HG02852 (cell line): ENCODE measurements at regions not wholly inside any gene's neighbourhood (a gene's known extent, or its start where the extent isn't known, plus 50 kb on each side); places are given as distances from the start of the nearest gene placed in this dataset.

Source experiments
- ATAC-seq: cut with Tn5 transposase; IDR thresholded peaks from one replicate; pipeline ENCODE4 v1.9.1; 2021; ENCODE audit warnings: mild to moderate bottlenecking, moderate library complexity; ENCODE audit not compliant: unreplicated experiment

DNA sequence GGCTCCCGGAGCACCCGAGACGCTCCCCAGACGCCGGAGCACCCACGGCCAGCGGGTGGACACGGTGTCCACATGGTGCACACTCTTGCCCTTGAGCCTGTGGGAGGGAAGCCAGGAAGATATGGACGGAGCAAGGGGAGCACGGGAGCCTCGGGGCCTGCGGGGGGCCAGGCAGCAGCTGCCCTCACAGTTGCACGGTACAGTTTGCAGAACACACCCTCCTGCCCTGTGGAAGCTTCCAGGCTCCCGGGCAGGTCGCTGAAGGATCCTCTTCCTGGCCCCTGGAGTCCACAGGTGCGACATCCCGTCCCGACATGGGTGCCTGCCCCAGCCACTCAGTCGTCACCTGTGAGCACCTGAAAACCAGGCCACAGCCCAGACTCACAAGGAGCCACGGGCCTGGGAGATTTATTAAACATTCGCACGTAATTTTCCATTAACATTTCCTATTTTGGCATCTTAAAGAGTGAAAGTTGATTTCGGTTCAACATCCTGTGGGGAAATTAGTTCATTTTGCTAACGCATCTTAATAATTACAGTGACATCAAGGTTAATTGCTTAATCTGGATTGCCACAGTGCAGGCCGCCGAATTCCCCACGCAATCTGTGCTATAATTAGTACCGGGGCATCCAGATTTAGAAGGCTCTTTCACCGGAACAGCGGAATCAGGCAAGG lies 253.3 kb downstream of the BRD1 start:
- ATAC-seq: no peak

DNA sequence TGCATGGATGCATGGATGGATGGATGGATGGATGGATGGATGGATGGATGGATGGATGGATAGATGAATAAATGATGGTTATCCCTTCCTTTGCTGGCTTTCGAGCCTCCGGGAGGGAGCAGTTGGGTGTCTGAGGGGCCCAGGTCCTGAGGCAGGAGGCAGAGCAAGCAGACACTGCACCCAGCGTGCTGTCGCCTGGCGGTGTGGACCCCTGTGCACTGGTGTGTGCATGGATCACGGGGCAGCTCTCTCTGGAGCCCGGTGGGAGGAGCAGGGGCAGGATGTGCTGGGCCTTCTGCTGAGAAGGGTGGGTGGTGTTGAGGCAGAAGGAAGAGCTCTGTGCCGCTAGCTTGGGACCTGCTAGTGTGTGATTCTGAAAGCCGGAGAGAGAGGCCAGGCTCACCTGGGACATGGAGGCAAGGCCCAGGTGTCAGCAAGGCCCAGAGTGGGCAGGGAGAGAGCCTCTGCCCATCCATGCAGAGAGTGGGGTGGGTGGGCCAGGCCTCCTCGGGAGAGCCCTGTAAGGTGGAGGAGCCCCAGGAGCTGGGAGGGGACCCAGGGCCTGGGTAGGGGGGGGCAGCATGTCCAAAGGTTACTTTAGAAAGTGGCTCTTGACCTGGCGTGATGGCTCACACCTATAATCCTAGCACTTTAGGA lies 254.4 kb downstream of the BRD1 start:
- ATAC-seq: no peak

DNA sequence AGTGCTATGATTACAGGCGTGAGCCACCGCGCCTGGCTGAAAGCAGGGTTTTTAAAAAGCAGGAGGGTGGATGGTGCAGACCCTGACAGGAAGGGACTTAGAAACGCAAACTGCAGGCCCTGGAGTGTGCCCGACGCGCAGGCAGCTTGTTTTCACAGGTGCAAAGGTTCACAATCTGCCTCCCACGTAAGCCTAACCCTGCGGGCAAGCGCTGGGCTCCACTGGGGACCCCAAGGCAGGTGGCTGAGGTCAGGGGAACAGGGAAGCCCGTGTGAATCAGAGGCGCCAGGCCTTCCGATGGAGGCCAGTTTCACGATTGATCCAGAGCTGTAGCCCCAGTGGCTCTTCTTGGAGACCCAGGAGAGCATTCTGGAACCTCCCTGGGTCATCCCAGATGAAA lies 256.3 kb downstream of the BRD1 start:
- ATAC-seq: no peak

DNA sequence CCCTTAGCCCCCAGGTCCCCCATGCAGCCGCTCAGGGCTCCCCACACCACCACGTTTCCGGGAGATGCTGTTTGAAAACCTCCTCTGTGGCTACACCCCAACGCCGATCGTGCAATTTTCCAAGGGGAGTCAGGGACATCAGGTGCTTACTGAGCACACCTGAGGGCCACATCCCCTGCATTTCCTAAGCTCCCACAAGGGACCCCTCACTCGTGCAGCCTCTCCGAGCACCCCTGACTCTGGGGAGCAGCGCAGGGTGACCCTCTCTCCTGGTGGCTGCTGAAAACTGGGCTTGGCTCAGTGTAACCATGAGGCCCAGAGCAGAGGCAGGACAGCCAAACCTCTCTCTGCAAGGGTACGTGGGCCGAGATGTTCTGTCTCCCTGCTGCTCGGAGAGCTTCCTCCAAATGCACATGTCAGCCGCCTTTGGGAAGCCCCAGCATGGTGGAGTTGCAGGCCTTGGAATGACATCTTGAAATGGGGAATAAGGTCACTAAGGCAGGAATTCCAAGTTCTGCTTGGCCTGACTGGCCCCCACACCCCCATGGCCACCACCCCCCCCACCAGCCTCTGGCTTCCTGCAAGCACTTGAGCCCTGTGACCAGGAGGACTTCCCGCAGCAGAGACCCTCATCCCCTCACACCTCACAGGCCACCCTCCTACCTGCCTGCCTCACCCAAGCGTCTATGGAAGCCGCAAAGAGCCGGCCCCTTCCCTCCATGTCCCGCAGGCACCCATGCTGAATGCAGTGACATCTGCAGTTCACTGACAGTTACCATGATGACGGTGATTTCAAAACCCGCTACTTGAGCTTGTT lies 257.4 kb downstream of the BRD1 start:
- ATAC-seq: no peak

DNA sequence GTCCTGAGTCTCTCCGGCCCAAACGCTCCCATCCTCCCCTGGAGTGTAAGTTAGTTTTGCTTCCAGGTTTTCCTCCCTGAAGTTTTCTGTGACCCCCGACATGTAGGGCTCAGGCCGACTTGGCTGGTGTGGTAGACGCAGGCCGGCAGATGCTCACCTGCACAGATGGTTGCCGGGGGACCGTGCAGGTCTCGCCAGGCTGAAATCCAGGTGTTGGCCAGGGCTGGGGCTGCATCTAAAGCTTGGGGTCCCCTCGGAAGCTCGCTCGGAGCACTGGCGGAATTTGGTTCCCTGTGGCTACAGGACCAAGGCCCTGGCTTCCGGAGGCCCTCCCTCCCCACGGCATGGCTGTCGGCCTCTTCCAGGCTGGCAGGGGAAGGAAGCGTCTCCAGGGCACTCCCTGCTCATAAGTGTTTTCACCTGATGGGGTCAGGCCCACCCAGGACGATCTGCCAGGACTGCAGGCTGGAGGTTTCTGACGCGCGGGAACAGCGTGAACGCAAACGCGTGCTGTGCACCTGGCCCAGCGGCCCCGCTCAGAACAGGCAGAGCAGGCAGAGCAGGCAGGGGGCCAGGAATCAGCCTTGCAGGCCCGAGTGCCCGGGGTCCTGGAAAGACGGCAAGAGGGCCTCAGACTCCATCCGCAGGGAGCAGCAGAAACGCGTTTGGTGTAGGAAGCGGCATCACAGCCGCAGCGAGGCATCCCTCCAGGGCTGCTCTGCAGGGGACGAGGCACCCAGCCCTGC lies 258.2 kb downstream of the BRD1 start:
- no peak for ATAC-seq

DNA sequence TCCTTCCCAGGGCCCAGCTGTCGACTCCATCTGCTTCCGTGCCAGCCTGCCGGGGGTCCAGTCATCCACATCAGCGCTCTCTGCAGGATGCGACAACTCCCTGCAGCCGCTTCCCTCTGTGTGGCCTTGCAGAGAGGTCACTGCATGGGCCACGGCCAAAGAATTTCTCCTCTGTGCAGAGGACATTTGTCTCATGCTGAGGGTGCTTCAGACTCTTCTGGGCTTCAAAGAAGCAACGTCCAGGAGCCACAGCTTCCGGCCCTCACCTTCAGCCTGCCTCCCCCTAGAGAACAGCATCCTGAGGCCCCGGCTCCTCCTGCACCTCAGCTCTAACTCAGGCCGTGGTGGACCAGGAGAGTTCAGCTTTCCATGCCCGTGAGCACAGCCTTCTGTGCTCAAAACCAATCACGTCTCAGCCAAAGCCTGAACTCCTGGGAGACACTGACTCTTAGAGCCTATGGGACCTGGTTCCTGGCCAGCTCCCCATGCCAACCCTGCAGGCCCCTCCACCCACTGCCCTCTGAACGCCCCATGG lies 258.9 kb downstream of the BRD1 start:
- ATAC-seq: no peak

DNA sequence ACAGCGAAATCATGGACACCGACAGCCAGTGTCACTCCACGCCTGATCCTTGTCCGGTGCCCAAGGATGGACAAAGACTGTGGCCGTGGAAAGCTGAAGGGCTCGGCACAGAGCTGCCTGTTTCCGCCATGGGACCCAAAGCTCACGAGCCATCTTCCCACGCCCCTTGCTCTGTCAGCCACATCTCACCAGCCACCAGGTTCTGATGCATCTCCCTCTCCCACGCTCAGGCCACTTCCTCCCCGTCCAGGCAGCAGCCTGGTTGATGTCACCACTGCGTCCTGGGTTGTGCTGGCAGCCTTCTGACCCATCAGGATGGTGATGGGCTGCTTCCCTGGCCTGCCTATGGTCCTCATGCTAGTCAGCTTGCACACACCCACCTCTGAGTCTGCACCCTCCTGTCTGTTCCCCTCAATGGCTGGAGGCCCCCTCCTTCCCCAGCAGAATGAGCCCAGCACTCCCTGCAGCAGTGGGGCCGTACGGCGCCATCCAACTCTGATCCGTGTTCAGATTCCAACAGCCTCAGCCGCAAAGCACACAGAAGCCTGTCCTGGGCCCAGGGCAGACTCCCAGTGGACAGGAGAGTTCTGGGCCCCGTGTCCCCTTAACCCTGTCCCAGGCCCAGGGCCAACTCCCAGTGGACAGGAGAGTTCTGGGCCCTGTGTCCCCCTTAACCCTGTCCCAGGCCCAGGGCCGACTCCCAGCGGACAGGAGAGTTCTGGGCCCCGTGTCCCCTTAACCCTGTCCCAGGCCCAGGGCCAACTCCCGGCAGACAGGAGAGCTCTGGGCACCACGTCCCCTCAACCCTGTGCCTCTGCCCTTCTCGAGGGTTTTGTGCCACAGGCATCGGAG lies 259.5 kb downstream of the BRD1 start:
- no peak for ATAC-seq

DNA sequence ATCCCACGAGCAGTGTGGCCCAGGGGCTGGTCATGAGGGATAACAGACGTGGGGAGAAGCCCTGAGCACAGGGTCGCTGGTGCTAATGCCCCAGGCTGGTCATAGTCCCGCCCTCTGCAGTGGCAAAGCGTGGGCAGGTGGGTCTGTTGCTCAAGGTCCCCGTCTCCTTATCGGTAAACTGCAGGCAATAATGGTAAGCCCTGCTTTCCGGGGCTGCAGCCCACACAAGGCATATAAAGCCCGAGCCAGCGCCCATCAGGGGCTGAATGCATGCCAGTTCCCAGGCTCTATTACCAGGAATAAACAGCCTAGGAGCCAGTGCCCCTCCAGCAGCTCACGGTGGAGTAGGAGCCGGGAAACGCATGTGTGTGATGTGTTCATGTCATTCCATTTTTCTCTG lies 261.0 kb downstream of the BRD1 start:
- ATAC-seq: no peak

DNA sequence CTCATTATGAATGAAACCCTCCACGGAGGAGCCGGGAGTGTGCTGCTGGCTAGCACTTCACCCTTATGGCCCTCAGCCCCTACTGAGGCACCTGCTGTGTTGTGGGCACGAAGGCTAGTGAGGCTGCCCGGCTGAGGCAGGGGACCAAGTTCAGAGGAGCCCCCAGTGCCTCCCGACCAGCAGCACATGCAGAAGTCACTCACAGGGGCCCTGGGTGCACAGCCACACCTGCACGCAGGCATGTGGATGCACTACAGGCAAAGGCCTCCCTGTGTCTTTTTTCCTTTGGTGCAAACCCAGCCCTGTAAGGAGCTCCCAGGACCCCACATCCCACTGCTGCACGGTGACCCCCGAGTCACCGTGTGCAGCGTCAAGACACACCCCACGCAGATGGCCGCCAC lies 261.5 kb downstream of the BRD1 start:
- no peak for ATAC-seq

DNA sequence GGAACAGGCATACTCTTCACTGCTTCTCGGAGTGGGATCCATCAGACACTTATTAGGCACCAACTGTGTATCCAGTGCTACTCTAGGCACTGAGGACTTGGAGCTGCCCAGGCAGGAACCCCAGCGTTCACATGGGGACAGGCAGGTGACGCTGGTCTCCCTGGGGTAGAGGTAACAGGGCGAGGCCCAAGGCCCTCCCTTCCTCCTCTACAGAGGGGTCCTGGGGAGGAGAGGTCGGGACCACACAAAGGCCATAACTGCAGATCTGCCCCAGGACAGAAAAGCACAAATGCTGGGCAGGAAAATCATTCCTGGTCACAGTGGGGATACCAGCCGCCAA lies 262.2 kb downstream of the BRD1 start:
- ATAC-seq: no peak

DNA sequence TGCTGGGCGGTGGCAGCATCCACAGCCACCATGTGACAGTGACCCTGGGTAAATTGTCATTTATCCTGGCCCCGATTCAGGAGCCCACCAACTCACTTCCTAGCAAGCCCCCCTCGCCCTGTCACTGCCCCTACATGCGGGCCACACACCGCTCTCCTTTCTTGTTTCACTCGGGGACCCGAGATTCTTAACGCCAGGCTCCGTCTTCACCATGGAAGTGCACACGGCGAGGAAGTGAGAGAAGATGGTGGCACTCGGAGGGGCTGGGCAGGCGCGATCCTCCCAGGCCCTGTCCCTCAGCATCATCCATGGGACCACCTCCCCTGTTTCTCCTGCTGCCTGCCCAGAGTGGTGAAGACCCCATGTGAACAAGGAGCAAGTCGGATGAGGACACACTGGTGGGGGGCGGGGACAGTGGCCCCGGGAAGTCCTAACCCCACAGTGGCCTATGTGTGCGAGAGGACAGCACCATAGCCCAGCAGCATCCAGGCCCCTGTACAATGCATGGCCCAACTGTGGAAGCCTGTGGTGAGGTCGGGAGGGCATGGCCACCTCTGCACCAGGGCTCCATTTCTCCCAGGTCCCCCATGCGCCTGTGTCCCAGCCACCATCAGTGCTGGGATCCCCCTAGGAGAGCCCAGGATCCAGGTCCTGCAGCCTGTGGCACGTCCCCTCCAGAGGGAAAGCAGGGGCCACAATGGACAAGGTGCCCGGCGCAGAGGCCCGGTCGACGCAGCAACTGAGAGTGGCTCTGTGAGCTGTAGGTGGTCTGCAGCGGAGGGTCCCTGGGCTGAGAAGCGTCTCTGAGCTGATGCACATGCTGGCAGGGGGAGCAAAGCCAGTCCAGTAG lies 262.8 kb downstream of the BRD1 start:
- ATAC-seq: no peak

DNA sequence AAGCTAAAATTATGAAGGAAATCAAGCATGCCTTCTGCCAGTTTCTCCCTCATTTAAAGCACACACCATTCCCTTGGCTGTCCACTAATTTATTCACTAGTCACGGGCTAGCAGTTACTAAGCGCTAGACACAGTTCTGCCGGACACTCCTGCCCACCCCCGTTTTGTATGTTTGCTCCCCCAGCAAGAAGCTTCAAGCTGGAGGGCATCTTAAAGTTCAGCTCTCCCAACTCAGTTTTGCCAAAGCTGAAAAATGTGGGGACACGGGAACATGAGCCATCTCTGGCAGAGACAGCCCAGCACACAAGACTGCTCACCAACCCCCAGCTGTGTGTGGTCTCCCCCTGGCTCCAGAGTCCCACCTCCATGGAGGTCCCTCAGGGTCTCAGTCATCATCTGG lies 263.6 kb downstream of the BRD1 start:
- ATAC-seq: no peak

DNA sequence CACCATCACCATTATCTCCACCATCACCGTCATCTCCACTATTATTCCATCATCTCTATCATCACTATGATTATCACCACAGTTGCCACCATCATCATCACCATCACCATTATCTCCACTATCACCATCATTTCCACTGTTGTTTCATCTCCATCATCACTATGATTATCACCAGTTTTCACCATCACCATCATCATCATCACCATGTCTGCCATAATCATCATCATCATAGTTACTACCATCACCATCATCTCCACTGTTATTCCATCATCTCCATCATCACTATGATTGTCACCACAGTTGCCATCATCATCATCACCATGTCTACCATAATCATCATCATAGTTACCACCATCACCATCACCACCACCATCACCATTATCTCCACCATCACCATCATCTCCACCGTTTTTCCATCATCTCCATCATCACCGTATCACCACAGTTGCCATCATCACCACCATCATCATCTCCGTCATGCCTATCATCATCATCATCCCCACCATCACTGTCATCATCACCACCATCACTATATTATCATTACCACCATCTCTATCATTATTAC lies 264.9 kb downstream of the BRD1 start:
- ATAC-seq: no peak

DNA sequence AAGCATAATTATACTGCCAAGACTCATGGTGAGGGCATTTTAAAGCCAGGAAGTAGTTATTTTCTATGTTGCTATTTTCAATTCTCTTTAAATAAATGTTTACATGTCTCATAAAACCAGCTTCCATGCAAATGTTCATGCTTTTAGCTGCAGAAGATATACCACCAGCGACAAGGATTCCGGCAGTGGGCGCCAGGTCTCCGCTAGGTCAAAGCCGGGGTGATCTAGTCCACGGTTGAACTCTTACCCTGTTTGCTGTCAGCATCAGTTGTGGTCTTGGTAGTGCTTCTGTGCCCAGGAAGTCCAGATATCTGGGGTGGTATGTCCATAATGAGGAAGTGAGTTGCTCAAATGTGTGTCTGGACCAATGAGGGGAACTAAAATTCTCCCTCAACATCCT lies 265.7 kb downstream of the BRD1 start:
- no peak for ATAC-seq

DNA sequence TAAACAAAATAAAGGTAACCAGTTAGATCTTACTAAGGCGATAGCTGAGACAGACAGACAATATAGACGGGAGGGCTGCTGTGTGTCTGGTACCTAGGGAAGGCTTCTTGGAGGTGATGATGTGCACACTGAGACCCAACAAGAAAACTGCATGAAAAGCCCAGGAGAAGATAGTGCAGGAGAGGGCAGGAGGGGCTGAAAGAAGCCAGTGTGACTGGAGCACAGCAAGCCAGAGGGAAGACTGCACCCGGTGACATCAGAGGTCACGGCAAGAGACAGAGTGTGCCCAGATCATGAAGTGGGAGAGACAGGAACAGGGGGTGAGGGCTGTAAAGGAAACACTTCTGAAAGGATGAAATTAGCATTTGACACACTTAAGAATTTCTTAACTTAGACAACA lies 266.3 kb downstream of the BRD1 start:
- no peak for ATAC-seq

DNA sequence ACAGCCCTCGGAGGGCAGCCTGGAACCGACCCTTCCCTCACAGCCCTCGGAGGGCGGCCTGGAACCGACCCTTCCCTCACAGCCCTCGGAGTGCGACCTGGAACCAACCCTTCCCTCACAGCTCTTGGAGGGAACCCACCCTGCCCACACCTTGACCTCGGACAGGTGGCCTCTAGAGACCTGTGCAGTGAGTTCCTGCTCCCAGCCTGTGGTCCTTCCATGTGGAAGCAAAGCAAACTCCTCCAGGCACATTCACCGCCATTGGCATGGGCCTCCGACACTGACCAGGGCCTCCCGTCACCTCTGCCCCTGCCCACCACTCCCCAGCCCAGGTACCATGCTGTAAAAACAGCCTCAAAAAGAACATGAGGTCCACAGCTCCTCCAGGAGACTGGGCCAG lies 272.1 kb downstream of the BRD1 start:
- no peak for ATAC-seq

DNA sequence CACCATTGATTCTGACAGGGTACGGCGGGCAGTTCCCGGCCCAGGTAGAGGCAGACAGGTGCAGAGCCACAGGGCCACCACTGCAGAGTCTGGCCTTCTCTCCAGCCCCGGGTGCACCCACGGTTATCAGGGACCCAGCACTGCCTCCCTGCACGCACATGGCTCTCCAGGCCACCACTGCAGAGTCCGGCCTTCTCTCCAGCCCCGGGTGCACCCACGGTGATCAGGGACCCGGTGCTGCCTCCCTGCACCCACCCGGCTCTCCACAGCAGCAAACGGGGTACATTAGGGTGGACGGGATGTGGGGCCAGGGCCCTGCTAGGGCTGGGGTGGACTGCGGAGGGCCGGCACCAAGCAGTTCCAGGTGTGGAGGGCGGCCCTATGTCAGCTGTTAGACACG lies 272.9 kb downstream of the BRD1 start:
- ATAC-seq: no peak

DNA sequence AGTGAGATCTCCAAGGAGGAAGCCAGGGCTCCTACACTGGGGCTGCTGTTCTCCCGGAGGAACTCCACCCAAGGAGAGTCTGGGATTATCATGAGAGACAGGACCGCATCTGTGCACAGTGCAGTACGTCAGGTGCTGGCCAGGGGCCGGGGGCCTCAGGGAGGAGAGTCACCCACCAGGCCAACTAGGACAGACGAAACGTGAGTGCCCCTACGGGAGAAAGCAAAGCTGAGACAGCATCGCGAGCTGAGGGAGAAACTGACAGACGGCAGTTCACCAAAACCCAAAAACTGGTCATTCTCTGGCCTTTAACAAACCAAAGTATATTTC lies 273.4 kb downstream of the BRD1 start:
- no peak for ATAC-seq
